ENCODE measurements at regions not wholly inside any gene's neighbourhood (a gene's known extent, or its start where the extent isn't known, plus 50 kb on each side); places are given as distances from the start of the nearest gene placed in this dataset.

GRCh38 chr3:174651951-174652350 lies 207.2 kb upstream of the NAALADL2 start:
- intact Hi-C loops (cut with micrococcal nuclease), result no loop called here
- Histone ChIP-seq H3K4me1 (ENCODE audit: control insufficient read depth in 1 of 2, insufficient read depth in 2 of 2, low read length in 2 of 2) (no peaks in the 10 kb centered on the region), H3K79me2 (ENCODE audit: insufficient read depth, low read length) (no peaks in the 10 kb centered on the region), H3K4me2 (replicated peaks; ENCODE audit: extremely low read depth, low read length, poor library complexity, severe bottlenecking) (no peak overlapping the region), H3K9ac (ENCODE audit: insufficient read depth, low read length, poor library complexity, severe bottlenecking) (no peak overlapping the region), H3K27ac (ENCODE audit: low read depth in 1 of 2, low read length in 2 of 2) (no peak overlapping the region), H3K36me3 (replicated peaks in 1 of 2; ENCODE audit: control insufficient read depth in 1 of 2, insufficient read depth in 2 of 2, low read length in 2 of 2) (no peaks in the 10 kb centered on the region), H3K9me3 (replicated peaks in 1 of 2; ENCODE audit: control insufficient read depth in 1 of 2, insufficient read depth in 1 of 2, low read length in 2 of 2) (no peaks in the 10 kb centered on the region), H3K27me3 (ENCODE audit: control insufficient read depth in 2 of 2, insufficient read depth in 2 of 2, low read length in 2 of 2) (no peaks in the 10 kb centered on the region), H3K4me3 (replicated peaks in 1 of 3; ENCODE audit: low read depth in 2 of 3, low read length in 3 of 3) (no peak overlapping the region), H4K20me1 (ENCODE audit: insufficient read depth, low read length) (no peaks in the 10 kb centered on the region), H2AFZ (ENCODE audit: insufficient read depth, low read depth, low read length, poor library complexity, severe bottlenecking) (no peak overlapping the region)
- peak overlapping the region in 1 of 7 donors; percentile 40 for H3K27ac Mint-ChIP-seq
- H3K9me3 Mint-ChIP-seq, result peaks cover 0 to 6% (median 2%) of the 10 kb centered on the region in 7 donors
- H3K4me1 Mint-ChIP-seq, result no peaks in the 10 kb centered on the region
- H3K36me3 Mint-ChIP-seq, result no peaks in the 10 kb centered on the region
- no CpG with 5 or more reads among the region's 2 CpGs for WGBS (ENCODE audit: insufficient coverage)
- H3K4me3 Mint-ChIP-seq, result no peak overlapping the region
- TF ChIP-seq CTCF (IDR thresholded peaks at IDR 0.05), result no peak
- H3K27me3 Mint-ChIP-seq (ENCODE audit: low read depth in 3 of 3), result peaks cover 0 to 3% (median 0%) of the 10 kb centered on the region in 3 donors
- no peak for DNase-seq

- Histone ChIP-seq H4K20me1 (ENCODE audit: insufficient read depth, low read length) (no peaks in the 10 kb centered on the region), H3K27ac (ENCODE audit: low read depth in 1 of 2, low read length in 2 of 2) (no peak overlapping the region), H3K4me1 (ENCODE audit: control insufficient read depth in 1 of 2, insufficient read depth in 2 of 2, low read length in 2 of 2) (no peaks in the 10 kb centered on the region), H3K36me3 (replicated peaks in 1 of 2; ENCODE audit: control insufficient read depth in 1 of 2, insufficient read depth in 2 of 2, low read length in 2 of 2) (no peaks in the 10 kb centered on the region), H3K79me2 (ENCODE audit: insufficient read depth, low read length) (no peaks in the 10 kb centered on the region), H2AFZ (ENCODE audit: insufficient read depth, low read depth, low read length, poor library complexity, severe bottlenecking) (no peak overlapping the region), H3K9ac (ENCODE audit: insufficient read depth, low read length, poor library complexity, severe bottlenecking) (no peak overlapping the region), H3K4me2 (replicated peaks; ENCODE audit: extremely low read depth, low read length, poor library complexity, severe bottlenecking) (no peak overlapping the region), H3K9me3 (replicated peaks in 1 of 2; ENCODE audit: control insufficient read depth in 1 of 2, insufficient read depth in 1 of 2, low read length in 2 of 2) (peaks cover 0 to 4% of the 10 kb centered on the region in 2 donors), H3K27me3 (ENCODE audit: control insufficient read depth in 2 of 2, insufficient read depth in 2 of 2, low read length in 2 of 2) (no peaks in the 10 kb centered on the region), H3K4me3 (replicated peaks in 1 of 3; ENCODE audit: low read depth in 2 of 3, low read length in 3 of 3) (no peak overlapping the region)
- Mint-ChIP-seq H3K27ac (no peak overlapping the region), H3K4me3 (no peak overlapping the region), H3K9me3 (peaks cover 0 to 8% (median 0%) of the 10 kb centered on the region in 7 donors), H3K36me3 (no peaks in the 10 kb centered on the region), H3K4me1 (no peaks in the 10 kb centered on the region), H3K27me3 (ENCODE audit: low read depth in 3 of 3) (no peaks in the 10 kb centered on the region)
- no peak for TF ChIP-seq CTCF (IDR thresholded peaks at IDR 0.05)
- 93% methylated on average over 3 of the region's 3 CpGs for WGBS (ENCODE audit: insufficient coverage)
- DNase-seq, result no peak
- intact Hi-C loops (cut with micrococcal nuclease), result no loop called here
Observed at GRCh38 chr3:174659511-174659910, 199.6 kb upstream of the NAALADL2 start.
